ENCODE measurements at regions not wholly inside any gene's neighbourhood (a gene's known extent, or its start where the extent isn't known, plus 50 kb on each side); places are given as distances from the start of the nearest gene placed in this dataset.
"Not testable (repeated sequence)": the region's sequence is repeated elsewhere in the genome, so short reads cannot be mapped to it uniquely, and the experiment has no call there.

- no peak for DNase-seq (ENCODE audit: low read depth)
- H3K4me3 ChIP-seq (ENCODE audit: low read depth, low read length): no peak overlapping the region
- no peak for TF ChIP-seq CTCF (IDR thresholded peaks at IDR 0.05; ENCODE audit: insufficient read depth, low read length)
Measured at GRCh38 chr12:33734871-33735270, 287.4 kb upstream of the ALG10 start.

DNA sequence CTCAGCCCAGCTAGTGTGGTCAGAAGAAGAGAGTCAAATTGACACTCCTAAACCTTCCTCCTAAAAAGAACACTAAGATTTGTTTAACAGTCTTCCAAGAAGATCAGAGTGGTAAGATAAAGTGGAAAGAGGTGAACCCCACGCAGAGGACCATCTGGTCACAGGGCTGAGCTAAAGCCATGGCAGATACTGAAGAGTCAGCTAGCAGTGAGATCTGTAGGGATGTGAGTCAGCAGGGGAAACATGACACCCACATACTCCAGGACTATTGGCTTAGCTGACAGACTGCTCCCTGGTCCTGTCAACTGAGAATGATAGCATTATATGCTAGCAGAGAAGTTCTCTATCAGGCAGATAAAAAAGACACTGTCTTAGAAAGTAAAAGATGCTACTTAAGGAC, 269.4 kb upstream of the ALG10 start:
- H3K4me3 ChIP-seq (ENCODE audit: low read depth, low read length): no peak overlapping the region
- DNase-seq (ENCODE audit: low read depth): no peak
- no peak for TF ChIP-seq CTCF (IDR thresholded peaks at IDR 0.05; ENCODE audit: insufficient read depth, low read length)

DNA sequence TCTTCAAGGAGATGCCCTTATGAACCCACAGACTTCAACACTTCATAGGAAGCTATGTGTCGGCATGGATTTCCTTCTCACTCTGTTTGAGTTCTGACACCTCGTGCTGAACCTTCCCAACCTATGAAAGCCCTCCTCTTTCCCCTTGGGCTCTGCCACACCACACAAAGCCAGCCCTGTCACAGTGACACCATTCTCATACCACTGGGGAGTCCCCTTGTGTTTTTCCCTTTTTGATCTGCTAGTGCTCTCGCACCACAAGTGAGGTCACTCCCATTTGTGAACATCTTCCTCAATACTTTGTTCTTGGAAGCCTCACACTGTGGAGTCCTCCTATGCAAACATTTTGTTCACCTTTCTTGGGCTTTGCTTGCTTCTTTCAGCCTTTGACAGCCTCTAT, 264.6 kb upstream of the ALG10 start:
- no peak for DNase-seq (ENCODE audit: low read depth)
- TF ChIP-seq CTCF (IDR thresholded peaks at IDR 0.05; ENCODE audit: insufficient read depth, low read length): no peak
- H3K4me3 ChIP-seq (ENCODE audit: low read depth, low read length): no peak overlapping the region

DNA sequence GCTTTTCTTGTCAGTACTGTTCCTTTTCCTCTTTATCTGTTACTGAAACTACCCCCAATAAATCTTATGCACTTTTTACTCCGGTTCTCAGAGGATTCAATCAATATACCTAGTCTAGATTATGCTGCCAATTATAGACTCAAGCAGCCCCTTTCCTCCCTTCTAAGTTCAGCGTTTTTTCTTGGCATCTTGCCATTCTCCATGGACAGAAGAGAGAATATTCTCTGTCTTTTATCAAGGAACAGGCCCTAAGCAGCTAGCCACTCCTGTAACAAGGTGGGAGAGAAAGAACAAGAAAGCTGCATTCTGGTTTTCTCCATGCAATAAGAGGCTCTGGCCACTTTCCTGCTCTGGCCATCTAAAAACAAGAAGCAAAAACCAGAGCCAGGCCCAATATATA, 263.0 kb upstream of the ALG10 start:
- no peak for DNase-seq (ENCODE audit: low read depth)
- TF ChIP-seq CTCF (IDR thresholded peaks at IDR 0.05; ENCODE audit: insufficient read depth, low read length): no peak
- H3K4me3 ChIP-seq (ENCODE audit: low read depth, low read length): no peak overlapping the region

DNA sequence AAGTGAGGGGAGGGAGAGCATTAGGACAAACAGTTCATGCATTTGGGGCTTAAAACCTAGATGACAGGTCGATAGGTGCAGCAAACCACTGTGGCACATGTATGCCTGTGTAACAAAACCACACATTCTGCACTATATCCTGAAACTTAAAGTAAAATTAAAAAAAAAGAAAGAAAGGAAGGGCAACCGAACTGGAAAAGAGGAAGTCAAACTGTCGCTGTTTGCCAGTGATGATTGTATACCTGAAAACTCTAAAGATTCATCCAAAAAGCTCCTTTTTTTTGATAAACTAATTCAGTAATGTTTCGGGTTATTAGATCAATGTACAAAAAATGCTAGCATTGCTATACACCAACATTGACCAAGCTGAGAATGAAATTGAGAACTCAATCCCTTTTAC, 259.0 kb upstream of the ALG10 start:
- no peak for TF ChIP-seq CTCF (IDR thresholded peaks at IDR 0.05; ENCODE audit: insufficient read depth, low read length)
- no peak overlapping the region for H3K4me3 ChIP-seq (ENCODE audit: low read depth, low read length)
- DNase-seq (ENCODE audit: low read depth): no peak

GRCh38 chr12:33770652-33771051, 251.6 kb upstream of the ALG10 start:
- DNase-seq (ENCODE audit: low read depth): no peak
- H3K4me3 ChIP-seq (ENCODE audit: low read depth, low read length): no peak overlapping the region
- TF ChIP-seq CTCF (IDR thresholded peaks at IDR 0.05; ENCODE audit: insufficient read depth, low read length): no peak

- TF ChIP-seq CTCF (IDR thresholded peaks at IDR 0.05; ENCODE audit: insufficient read depth, low read length): no peak
- H3K4me3 ChIP-seq (ENCODE audit: low read depth, low read length): no peak overlapping the region
- no peak for DNase-seq (ENCODE audit: low read depth)
Measured at GRCh38 chr12:33771889-33772288, 250.4 kb upstream of the ALG10 start.

- H3K4me3 ChIP-seq (ENCODE audit: low read depth, low read length); DNase-seq (ENCODE audit: low read depth): not testable (repeated sequence)
Measured at GRCh38 chr12:33773091-33773490, 249.2 kb upstream of the ALG10 start.

Measured in fibroblast of the aortic adventitia (primary cell).